ENCODE measurements at regions not wholly inside any gene's neighbourhood (a gene's known extent, or its start where the extent isn't known, plus 50 kb on each side); places are given as distances from the start of the nearest gene placed in this dataset.
"Not testable (repeated sequence)": the region's sequence is repeated elsewhere in the genome, so short reads cannot be mapped to it uniquely, and the experiment has no call there.

DNA sequence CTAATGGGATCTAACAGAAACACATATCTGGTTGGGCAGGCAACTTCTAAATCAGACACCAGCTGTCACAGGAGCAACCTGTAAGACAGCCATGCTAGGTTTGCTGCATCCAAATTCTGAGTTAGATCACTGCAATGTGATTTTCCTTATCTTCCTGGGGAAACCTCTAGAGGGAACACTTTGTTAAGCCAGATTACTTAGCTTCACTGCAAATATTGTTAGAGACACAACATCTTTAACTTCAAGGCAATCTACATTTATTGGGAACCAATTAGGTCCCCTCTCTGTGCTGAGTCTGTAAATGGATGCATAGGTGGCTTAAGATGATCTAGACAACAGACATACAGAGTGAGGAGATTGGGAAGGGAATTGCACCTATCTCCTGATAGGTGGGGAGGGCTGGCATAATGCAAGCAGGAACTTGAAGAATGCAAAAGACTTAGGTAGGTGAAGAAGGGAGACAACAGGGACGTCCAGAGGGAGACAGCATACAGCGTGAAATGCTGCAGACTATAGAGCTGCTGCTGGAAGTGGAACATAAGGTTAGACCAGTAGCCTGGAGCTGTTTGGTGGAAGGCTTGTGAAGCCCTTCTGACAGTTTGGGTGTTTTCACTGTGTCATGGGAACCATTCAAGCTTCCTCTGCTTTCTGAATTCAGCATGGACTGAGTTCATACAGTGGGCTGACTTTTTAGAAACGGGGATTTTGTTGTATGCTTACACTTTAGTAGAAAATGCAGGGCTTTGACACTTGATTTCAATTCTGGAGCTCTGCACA lies 109.8 kb upstream of the ELMO1 start:
- 51% methylated on average over 2 of the region's 3 CpGs for WGBS (ENCODE audit: insufficient coverage)
- H3K9me3 ChIP-seq (replicated peaks; ENCODE audit: control insufficient read depth, low read depth, low read length), result peaks cover 4% of the 10 kb centered on the region
- H3K4me1 ChIP-seq (ENCODE audit: control insufficient read depth, insufficient read depth, low read length), result no peaks in the 10 kb centered on the region
- H3K36me3 ChIP-seq (ENCODE audit: control insufficient read depth, insufficient read depth, low read length), result no peaks in the 10 kb centered on the region
- no peak overlapping the region for H3K4me3 ChIP-seq (ENCODE audit: low read length)
- no peaks in the 10 kb centered on the region for H3K27me3 ChIP-seq (ENCODE audit: control insufficient read depth, insufficient read depth, low read length)
- no peak overlapping the region for H3K27ac ChIP-seq (ENCODE audit: low read length)
- no peak for DNase-seq

- Histone ChIP-seq H3K4me1 (ENCODE audit: control insufficient read depth, insufficient read depth, low read length) (no peaks in the 10 kb centered on the region), H3K4me3 (ENCODE audit: low read length) (no peak overlapping the region), H3K9me3 (replicated peaks; ENCODE audit: control insufficient read depth, low read depth, low read length) (no peaks in the 10 kb centered on the region), H3K27ac (ENCODE audit: low read length) (no peak overlapping the region), H3K27me3 (ENCODE audit: control insufficient read depth, insufficient read depth, low read length) (peaks cover 4% of the 10 kb centered on the region), H3K36me3 (ENCODE audit: control insufficient read depth, insufficient read depth, low read length) (no peaks in the 10 kb centered on the region)
- WGBS (ENCODE audit: insufficient coverage), result 100% methylated on average over 4 of the region's 6 CpGs
- DNase-seq, result no peak
Observed at GRCh38 chr7:37570145-37570544, 113.4 kb upstream of the GPR141 start.

- Histone ChIP-seq H3K27me3 (ENCODE audit: control insufficient read depth, insufficient read depth, low read length) (peaks cover 2% of the 10 kb centered on the region), H3K4me1 (ENCODE audit: control insufficient read depth, insufficient read depth, low read length) (no peaks in the 10 kb centered on the region), H3K36me3 (ENCODE audit: control insufficient read depth, insufficient read depth, low read length) (no peaks in the 10 kb centered on the region), H3K9me3 (replicated peaks; ENCODE audit: control insufficient read depth, low read depth, low read length) (no peaks in the 10 kb centered on the region), H3K4me3 (ENCODE audit: low read length) (no peak overlapping the region), H3K27ac (ENCODE audit: low read length) (no peak overlapping the region)
- no peak for DNase-seq
- WGBS (ENCODE audit: insufficient coverage), result 100% methylated on average over 2 of the region's 3 CpGs
Observed at GRCh38 chr7:37571806-37572205, 111.8 kb upstream of the GPR141 start.

- Histone ChIP-seq H3K4me1 (ENCODE audit: control insufficient read depth, insufficient read depth, low read length) (no peaks in the 10 kb centered on the region), H3K27me3 (ENCODE audit: control insufficient read depth, insufficient read depth, low read length) (no peaks in the 10 kb centered on the region), H3K27ac (ENCODE audit: low read length) (no peak overlapping the region), H3K36me3 (ENCODE audit: control insufficient read depth, insufficient read depth, low read length) (no peaks in the 10 kb centered on the region), H3K9me3 (replicated peaks; ENCODE audit: control insufficient read depth, low read depth, low read length) (no peaks in the 10 kb centered on the region), H3K4me3 (ENCODE audit: low read length) (no peak overlapping the region)
- WGBS (ENCODE audit: insufficient coverage), result no CpG with 5 or more reads among the region's 2 CpGs
- no peak for DNase-seq
Observed at GRCh38 chr7:37577412-37577811, 106.2 kb upstream of the GPR141 start.

- Histone ChIP-seq H3K4me3 (ENCODE audit: low read length) (no peak overlapping the region), H3K9me3 (replicated peaks; ENCODE audit: control insufficient read depth, low read depth, low read length) (no peaks in the 10 kb centered on the region), H3K36me3 (ENCODE audit: control insufficient read depth, insufficient read depth, low read length) (no peaks in the 10 kb centered on the region), H3K27me3 (ENCODE audit: control insufficient read depth, insufficient read depth, low read length) (no peaks in the 10 kb centered on the region), H3K27ac (ENCODE audit: low read length) (no peak overlapping the region), H3K4me1 (ENCODE audit: control insufficient read depth, insufficient read depth, low read length) (no peaks in the 10 kb centered on the region)
- no CpG with 5 or more reads among the region's 4 CpGs for WGBS (ENCODE audit: insufficient coverage)
- no peak for DNase-seq
Observed at GRCh38 chr7:37577901-37578300, 105.7 kb upstream of the GPR141 start.

DNA sequence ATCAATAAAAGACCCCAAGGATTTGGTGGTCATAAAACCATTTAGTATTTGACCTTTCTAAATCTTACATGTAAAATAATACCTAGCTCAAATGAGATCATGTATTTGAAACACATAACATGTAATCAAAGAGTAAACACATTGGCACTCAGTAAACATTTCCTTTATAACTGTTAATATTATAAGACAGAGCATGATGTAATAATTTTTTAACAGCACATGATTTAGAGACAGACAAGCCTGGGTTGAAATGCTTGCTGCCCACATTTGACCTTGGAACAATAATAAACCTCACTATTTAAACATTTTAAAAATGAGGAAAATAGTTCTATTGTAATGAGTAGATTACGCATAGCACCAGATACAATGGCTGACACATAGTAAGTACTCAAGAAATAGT lies 105.2 kb upstream of the GPR141 start:
- H3K4me1 ChIP-seq (ENCODE audit: control insufficient read depth, insufficient read depth, low read length), result no peaks in the 10 kb centered on the region
- no CpG with 5 or more reads among the region's 1 CpG for WGBS (ENCODE audit: insufficient coverage)
- no peak overlapping the region for H3K27ac ChIP-seq (ENCODE audit: low read length)
- H3K9me3 ChIP-seq (replicated peaks; ENCODE audit: control insufficient read depth, low read depth, low read length), result no peaks in the 10 kb centered on the region
- H3K4me3 ChIP-seq (ENCODE audit: low read length), result no peak overlapping the region
- no peaks in the 10 kb centered on the region for H3K27me3 ChIP-seq (ENCODE audit: control insufficient read depth, insufficient read depth, low read length)
- no peak for DNase-seq
- H3K36me3 ChIP-seq (ENCODE audit: control insufficient read depth, insufficient read depth, low read length), result no peaks in the 10 kb centered on the region

DNA sequence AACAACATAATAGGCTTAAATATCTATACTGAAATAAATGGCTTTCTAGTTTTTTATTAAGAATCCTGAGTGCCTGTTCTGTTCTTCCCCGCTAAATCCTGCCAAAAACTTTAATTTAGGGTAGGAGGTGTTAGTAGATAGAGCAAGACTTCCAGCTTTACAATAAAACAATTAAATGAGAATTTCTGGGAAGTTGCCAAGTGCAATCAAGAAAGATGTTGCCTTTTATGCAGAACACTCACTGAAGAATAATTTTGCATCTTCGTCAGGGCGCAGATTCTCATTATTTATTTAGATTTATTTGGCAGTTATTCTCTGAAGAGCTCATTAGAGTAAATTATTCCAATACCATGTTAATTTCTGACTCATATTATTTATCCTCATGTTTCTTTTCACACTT lies 103.2 kb upstream of the GPR141 start:
- H3K4me1 ChIP-seq (ENCODE audit: control insufficient read depth, insufficient read depth, low read length), result no peaks in the 10 kb centered on the region
- H3K27ac ChIP-seq (ENCODE audit: low read length), result no peak overlapping the region
- no peaks in the 10 kb centered on the region for H3K9me3 ChIP-seq (replicated peaks; ENCODE audit: control insufficient read depth, low read depth, low read length)
- H3K27me3 ChIP-seq (ENCODE audit: control insufficient read depth, insufficient read depth, low read length), result no peaks in the 10 kb centered on the region
- no peak overlapping the region for H3K4me3 ChIP-seq (ENCODE audit: low read length)
- DNase-seq, result no peak
- no CpG with 5 or more reads among the region's 3 CpGs for WGBS (ENCODE audit: insufficient coverage)
- H3K36me3 ChIP-seq (ENCODE audit: control insufficient read depth, insufficient read depth, low read length), result no peaks in the 10 kb centered on the region

GRCh38 chr7:37584651-37585463 lies 98.7 kb upstream of the GPR141 start:
- 60% methylated on average over 1 of the region's 4 CpGs for WGBS (ENCODE audit: insufficient coverage)
- not testable (repeated sequence) for H3K9me3 ChIP-seq (replicated peaks; ENCODE audit: control insufficient read depth, low read depth, low read length); H3K36me3 ChIP-seq (ENCODE audit: control insufficient read depth, insufficient read depth, low read length); H3K4me1 ChIP-seq (ENCODE audit: control insufficient read depth, insufficient read depth, low read length); H3K4me3 ChIP-seq (ENCODE audit: low read length); H3K27ac ChIP-seq (ENCODE audit: low read length); H3K27me3 ChIP-seq (ENCODE audit: control insufficient read depth, insufficient read depth, low read length)
- DNase-seq, result peak; percentile 12

GRCh38 chr7:37590824-37591223 lies 92.7 kb upstream of the GPR141 start:
- Histone ChIP-seq H3K9me3 (replicated peaks; ENCODE audit: control insufficient read depth, low read depth, low read length) (no peaks in the 10 kb centered on the region), H3K27ac (ENCODE audit: low read length) (no peak overlapping the region), H3K27me3 (ENCODE audit: control insufficient read depth, insufficient read depth, low read length) (peaks cover 4% of the 10 kb centered on the region), H3K4me1 (ENCODE audit: control insufficient read depth, insufficient read depth, low read length) (no peaks in the 10 kb centered on the region), H3K4me3 (ENCODE audit: low read length) (no peak overlapping the region), H3K36me3 (ENCODE audit: control insufficient read depth, insufficient read depth, low read length) (no peaks in the 10 kb centered on the region)
- no peak for DNase-seq
- 50% methylated on average over 1 of the region's 4 CpGs for WGBS (ENCODE audit: insufficient coverage)

DNA sequence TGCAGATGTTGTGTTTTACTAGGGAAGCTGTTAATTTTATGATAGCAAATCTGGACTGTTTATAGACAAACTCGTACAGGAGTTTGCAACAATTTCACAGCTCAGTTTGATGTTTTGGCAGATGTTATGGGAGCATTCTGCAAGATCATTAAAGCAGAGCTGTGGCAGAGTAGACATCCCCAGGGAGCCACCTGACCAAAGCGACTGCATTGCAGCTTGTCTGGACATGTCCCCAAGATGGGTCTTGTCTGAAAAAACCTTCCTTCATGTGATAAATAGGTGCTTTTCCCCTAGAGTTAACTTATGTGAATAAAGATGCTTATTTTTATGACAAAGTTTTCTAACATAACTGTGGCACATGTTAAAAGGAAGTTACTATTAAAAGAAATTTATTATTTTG lies 91.2 kb upstream of the GPR141 start:
- no peaks in the 10 kb centered on the region for H3K36me3 ChIP-seq (ENCODE audit: control insufficient read depth, insufficient read depth, low read length)
- WGBS (ENCODE audit: insufficient coverage), result 40% methylated on average over 1 of the region's 2 CpGs
- DNase-seq, result no peak
- H3K4me3 ChIP-seq (ENCODE audit: low read length), result no peak overlapping the region
- H3K27me3 ChIP-seq (ENCODE audit: control insufficient read depth, insufficient read depth, low read length), result peaks cover 6% of the 10 kb centered on the region
- no peak overlapping the region for H3K27ac ChIP-seq (ENCODE audit: low read length)
- no peaks in the 10 kb centered on the region for H3K4me1 ChIP-seq (ENCODE audit: control insufficient read depth, insufficient read depth, low read length)
- H3K9me3 ChIP-seq (replicated peaks; ENCODE audit: control insufficient read depth, low read depth, low read length), result no peaks in the 10 kb centered on the region

Measured in muscle of leg (tissue), 3 donors.